ENCODE measurements at regions not wholly inside any gene's neighbourhood (a gene's known extent, or its start where the extent isn't known, plus 50 kb on each side); places are given as distances from the start of the nearest gene placed in this dataset.

DNA sequence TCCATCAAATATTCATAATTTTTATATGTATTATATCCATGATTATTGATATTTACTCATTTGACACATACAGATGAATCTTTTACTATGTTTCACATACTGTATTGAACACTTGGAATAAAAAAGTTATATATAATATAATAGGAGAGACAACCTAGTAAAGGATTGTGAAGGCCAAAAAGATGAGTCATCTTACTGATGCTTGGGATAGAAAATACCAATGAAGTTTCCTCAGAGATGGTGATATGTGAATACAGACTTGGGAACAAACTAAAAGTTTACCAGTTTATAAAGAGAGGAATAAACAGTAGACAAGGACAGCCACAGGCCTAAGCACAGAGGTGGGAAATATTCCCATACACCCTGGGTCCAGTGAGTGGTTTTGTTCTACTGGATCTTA, 743.9 kb upstream of the FLRT2 start:
- no peak overlapping the region for H3K4me3 ChIP-seq (ENCODE audit: low read depth, poor library complexity, severe bottlenecking)
- DNase-seq (ENCODE audit: low spot score in 2 of 2): no peak
- TF ChIP-seq POLR2A (IDR thresholded peaks at IDR 0.05): no peak
- TF ChIP-seq, protein P1, sequence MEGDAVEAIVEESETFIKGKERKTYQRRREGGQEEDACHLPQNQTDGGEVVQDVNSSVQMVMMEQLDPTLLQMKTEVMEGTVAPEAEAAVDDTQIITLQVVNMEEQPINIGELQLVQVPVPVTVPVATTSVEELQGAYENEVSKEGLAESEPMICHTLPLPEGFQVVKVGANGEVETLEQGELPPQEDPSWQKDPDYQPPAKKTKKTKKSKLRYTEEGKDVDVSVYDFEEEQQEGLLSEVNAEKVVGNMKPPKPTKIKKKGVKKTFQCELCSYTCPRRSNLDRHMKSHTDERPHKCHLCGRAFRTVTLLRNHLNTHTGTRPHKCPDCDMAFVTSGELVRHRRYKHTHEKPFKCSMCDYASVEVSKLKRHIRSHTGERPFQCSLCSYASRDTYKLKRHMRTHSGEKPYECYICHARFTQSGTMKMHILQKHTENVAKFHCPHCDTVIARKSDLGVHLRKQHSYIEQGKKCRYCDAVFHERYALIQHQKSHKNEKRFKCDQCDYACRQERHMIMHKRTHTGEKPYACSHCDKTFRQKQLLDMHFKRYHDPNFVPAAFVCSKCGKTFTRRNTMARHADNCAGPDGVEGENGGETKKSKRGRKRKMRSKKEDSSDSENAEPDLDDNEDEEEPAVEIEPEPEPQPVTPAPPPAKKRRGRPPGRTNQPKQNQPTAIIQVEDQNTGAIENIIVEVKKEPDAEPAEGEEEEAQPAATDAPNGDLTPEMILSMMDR (IDR thresholded peaks at IDR 0.05): no peak
- intact Hi-C loops (cut with DNase I; ENCODE audit: low total_unique reads): no loop called here

DNA sequence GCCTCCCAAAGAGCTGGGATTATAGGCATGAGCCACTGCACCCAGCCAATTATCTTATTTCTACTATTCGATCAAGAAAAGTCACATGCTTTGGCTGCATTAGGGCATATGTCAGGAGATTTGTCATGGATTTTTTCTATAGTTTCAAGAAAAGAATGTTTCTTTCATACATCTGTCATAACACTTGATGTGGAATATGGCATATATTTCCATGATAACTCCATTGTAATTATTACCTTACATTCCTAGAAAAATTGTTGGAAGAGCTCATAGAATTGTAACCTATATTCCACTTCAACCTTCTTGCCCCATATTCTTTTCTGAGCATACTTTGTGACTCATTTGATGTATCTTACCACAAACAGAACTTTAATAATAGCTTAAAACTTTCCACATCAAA, 740.9 kb upstream of the FLRT2 start:
- no peak overlapping the region for H3K4me3 ChIP-seq (ENCODE audit: low read depth, poor library complexity, severe bottlenecking)
- TF ChIP-seq POLR2A (IDR thresholded peaks at IDR 0.05): no peak
- TF ChIP-seq, protein P1 (IDR thresholded peaks at IDR 0.05): no peak
- intact Hi-C loops (cut with DNase I; ENCODE audit: low total_unique reads): no loop called here
- 82 to 85% methylated on average over 1 of the region's 1 CpG for WGBS, 2 donors
- DNase-seq (ENCODE audit: low spot score in 2 of 2): no peak

DNA sequence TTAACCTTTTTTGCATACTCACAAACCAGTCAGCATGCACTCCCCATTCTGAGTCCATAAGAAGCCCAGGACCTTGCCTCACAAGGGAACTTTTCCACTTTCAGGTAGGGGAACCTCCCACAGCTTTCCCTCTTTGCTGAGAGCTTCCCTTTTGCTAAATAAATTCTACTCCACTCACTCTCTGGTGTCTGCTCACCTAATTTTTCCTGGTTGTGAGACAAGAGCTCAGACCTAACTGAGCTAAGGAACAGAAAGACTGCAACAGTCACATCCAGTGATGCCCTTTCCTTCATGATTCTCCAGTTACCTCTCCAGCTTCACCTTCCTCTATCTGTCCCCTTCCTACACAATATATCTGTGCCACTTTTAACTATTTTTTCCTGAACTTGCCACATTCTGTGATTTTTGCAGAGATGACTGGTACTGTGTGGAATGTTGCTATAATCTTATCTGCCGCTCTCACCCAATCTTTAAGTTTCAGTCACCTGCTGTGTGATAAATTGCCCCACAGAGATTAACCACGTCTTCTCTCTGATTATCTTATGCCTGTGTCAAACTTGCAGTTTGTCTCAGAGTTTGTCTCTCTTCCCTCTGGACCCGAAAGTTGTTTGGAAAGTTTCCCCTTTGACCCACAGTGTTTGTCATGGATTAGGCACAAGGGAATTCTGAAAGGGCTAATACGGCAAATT, 737.1 kb upstream of the FLRT2 start:
- intact Hi-C loops (cut with DNase I; ENCODE audit: low total_unique reads): no loop called here
- no peak overlapping the region for H3K4me3 ChIP-seq (ENCODE audit: low read depth, poor library complexity, severe bottlenecking)
- DNase-seq (ENCODE audit: low spot score in 2 of 2): no peak
- TF ChIP-seq, protein P1 (IDR thresholded peaks at IDR 0.05): no peak
- TF ChIP-seq POLR2A (IDR thresholded peaks at IDR 0.05): no peak
- 87 to 90% methylated on average over 4 of the region's 4 CpGs for WGBS, 2 donors

DNA sequence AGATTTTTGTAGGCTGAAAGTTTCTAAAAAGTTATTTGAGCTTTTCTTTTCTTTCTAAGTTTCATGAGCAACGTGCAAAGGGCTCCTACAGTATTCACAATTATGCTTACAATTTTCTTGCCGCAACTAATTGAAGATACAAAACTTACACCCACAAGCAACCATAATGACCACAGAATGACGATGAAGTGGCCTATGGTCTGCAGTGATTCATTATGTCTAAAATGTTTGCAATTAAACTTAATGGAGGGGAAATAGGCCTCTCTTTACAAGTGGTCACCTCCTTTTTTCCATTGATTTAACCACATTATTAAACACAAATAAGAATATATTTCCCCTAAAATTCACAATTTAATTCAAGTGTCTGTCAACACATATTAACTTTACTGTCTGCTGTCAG, 732.6 kb upstream of the FLRT2 start:
- intact Hi-C loops (cut with DNase I; ENCODE audit: low total_unique reads): no loop called here
- H3K4me3 ChIP-seq (ENCODE audit: low read depth, poor library complexity, severe bottlenecking): no peak overlapping the region
- 84 to 89% methylated on average over 3 of the region's 3 CpGs for WGBS, 2 donors
- DNase-seq (ENCODE audit: low spot score in 2 of 2): no peak
- TF ChIP-seq POLR2A (IDR thresholded peaks at IDR 0.05): no peak
- TF ChIP-seq, protein P1 (IDR thresholded peaks at IDR 0.05): no peak

DNA sequence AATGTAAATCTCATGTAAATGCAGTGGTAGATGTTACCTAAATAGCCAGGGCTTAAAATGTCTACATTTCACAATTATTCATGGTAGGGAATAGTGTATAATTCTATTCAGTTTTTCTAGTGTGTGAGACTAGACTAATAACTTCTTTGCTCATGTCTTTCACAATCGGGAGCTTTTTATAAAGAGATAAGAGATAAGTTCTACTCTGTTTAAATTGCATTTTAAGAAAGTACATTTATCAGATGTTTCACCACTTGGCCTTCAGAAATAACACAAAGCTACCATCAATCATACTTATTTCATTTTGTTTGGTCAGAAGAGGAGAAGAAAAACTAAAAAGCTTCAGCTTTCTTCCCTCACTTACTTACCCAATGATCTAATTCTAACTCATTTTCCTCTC, 725.5 kb upstream of the FLRT2 start:
- intact Hi-C loops (cut with DNase I; ENCODE audit: low total_unique reads): no loop called here
- 72 to 81% methylated on average over 1 of the region's 1 CpG for WGBS, 2 donors
- TF ChIP-seq, protein P1 (IDR thresholded peaks at IDR 0.05): no peak
- H3K4me3 ChIP-seq (ENCODE audit: low read depth, poor library complexity, severe bottlenecking): no peak overlapping the region
- no peak for DNase-seq (ENCODE audit: low spot score in 2 of 2)

DNA sequence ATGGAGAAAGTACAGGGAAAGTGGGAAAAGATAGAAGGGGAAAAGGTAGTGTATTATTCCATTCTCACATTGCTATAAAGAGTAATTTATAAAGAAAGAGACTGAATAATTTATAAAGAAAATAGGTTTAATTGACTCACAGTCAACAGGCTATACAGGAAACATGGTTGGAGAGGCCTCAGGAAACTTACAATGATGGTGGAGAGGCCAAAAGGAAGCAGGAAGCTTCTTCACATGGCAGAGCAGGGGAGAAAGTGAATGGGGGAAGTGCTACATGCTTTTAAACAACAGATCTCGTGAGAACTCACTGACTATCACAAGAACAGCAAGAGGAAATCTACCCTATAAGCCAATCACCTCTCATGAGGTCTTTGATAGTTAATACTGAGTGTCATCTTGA, 725.0 kb upstream of the FLRT2 start:
- TF ChIP-seq, protein P1 (IDR thresholded peaks at IDR 0.05): no peak
- intact Hi-C loops (cut with DNase I; ENCODE audit: low total_unique reads): no loop called here
- WGBS, 2 donors: 50 to 64% methylated on average over 1 of the region's 1 CpG
- H3K4me3 ChIP-seq (ENCODE audit: low read depth, poor library complexity, severe bottlenecking): no peak overlapping the region
- DNase-seq (ENCODE audit: low spot score in 2 of 2): no peak
